Loucy (cell line): ENCODE measurements at regions not wholly inside any gene's neighbourhood (a gene's known extent, or its start where the extent isn't known, plus 50 kb on each side); places are given as distances from the start of the nearest gene placed in this dataset.

ENCODE experiments used
- H2AFZ ChIP-seq: fragments of 200-600 bp; sonication (generic); 2 replicates; pipeline ENCODE4 v1.6.0; 2016; ENCODE audit warnings: antibody characterized with exemption, mild to moderate bottlenecking, low read length, moderate library complexity
- H3F3A ChIP-seq: fragments of 200-600 bp; 2 replicates; pipeline ENCODE4 v1.6.0; 2016; ENCODE audit warnings: antibody characterized with exemption, low read depth, mild to moderate bottlenecking
- H3K27me3 ChIP-seq: fragments of 200-600 bp; sonication (generic); 2 replicates; pipeline ENCODE4 v1.6.1; 2014; ENCODE audit warnings: low read length, mild to moderate bottlenecking; ENCODE audit not compliant: insufficient read depth, poor library complexity, severe bottlenecking
- H3K36me3 ChIP-seq: fragments of 200-600 bp; sonication (generic); 2 replicates; pipeline ENCODE4 v1.6.1; 2016; ENCODE audit warnings: low read length; ENCODE audit not compliant: insufficient read depth
- H3K4me1 ChIP-seq: fragments of 200-600 bp; sonication (generic); 2 replicates; pipeline ENCODE4 v1.5.1; 2014; ENCODE audit warnings: low read length, mild to moderate bottlenecking; ENCODE audit not compliant: insufficient read depth, poor library complexity, severe bottlenecking
- H3K4me2 ChIP-seq: fragments of 200-600 bp; sonication (generic); 2 replicates; pipeline ENCODE4 v1.6.0; 2014; ENCODE audit warnings: antibody characterized with exemption, low read length, low read depth, mild to moderate bottlenecking; ENCODE audit not compliant: poor library complexity, severe bottlenecking
- H3K4me3 ChIP-seq: fragments of 200-600 bp; sonication (generic); 2 replicates; pipeline ENCODE4 v1.5.1; 2014; ENCODE audit warnings: low read length, mild to moderate bottlenecking, mixed read lengths; ENCODE audit not compliant: poor library complexity, severe bottlenecking
- H3K79me2 ChIP-seq: fragments of 200-600 bp; sonication (generic); 2 replicates; pipeline ENCODE4 v1.6.1; 2014; ENCODE audit warnings: low read length; ENCODE audit not compliant: insufficient read depth
- H3K9ac ChIP-seq: fragments of 200-600 bp; sonication (generic); 2 replicates; pipeline ENCODE4 v1.6.0; 2014; ENCODE audit warnings: mild to moderate bottlenecking, low read depth, low read length, moderate library complexity; ENCODE audit not compliant: poor library complexity, severe bottlenecking
- H3K9me2 ChIP-seq: fragments of 200-600 bp; sonication (generic); replicated peaks from 2 replicates; pipeline ENCODE4 v1.6.1; 2016; ENCODE audit warnings: low read depth, low read length, mixed read lengths
- H3K9me3 ChIP-seq: fragments of 200-600 bp; sonication (generic); 2 replicates; pipeline ENCODE4 v1.6.1; 2014; ENCODE audit warnings: mild to moderate bottlenecking, antibody characterized with exemption, low read length, low read depth; ENCODE audit not compliant: insufficient read depth
- H4K20me1 ChIP-seq: fragments of 200-600 bp; sonication (generic); 2 replicates; pipeline ENCODE4 v1.6.0; 2014; ENCODE audit warnings: antibody characterized with exemption, low read length, mild to moderate bottlenecking; ENCODE audit not compliant: insufficient read depth, poor library complexity, severe bottlenecking
- EZH2phosphoT487 ChIP-seq: fragments of 200-600 bp; IDR thresholded peaks from 2 replicates; pipeline ENCODE4 v1.6.1; 2018; ENCODE audit warnings: antibody characterized with exemption, mild to moderate bottlenecking, moderate library complexity, borderline replicate concordance
- TF ChIP-seq, protein P1 (sequence below): fragments of 200-600 bp; sonication (generic); conservative IDR thresholded peaks from 2 replicates; pipeline ENCODE4 v1.5.1; 2014; ENCODE audit warnings: mild to moderate bottlenecking, antibody characterized with exemption, low read length

GRCh38 chr18:66193938-66194337 is 410.0 kb downstream of the CDH19 start:
- no peaks in the 10 kb centered on the region for H3K9me2 ChIP-seq
- no peaks in the 10 kb centered on the region for H3F3A ChIP-seq
- no peak overlapping the region for H3K4me3 ChIP-seq
- no peaks in the 10 kb centered on the region for H4K20me1 ChIP-seq
- no peaks in the 10 kb centered on the region for H3K36me3 ChIP-seq
- no peak overlapping the region for H3K4me2 ChIP-seq
- TF ChIP-seq, protein P1, sequence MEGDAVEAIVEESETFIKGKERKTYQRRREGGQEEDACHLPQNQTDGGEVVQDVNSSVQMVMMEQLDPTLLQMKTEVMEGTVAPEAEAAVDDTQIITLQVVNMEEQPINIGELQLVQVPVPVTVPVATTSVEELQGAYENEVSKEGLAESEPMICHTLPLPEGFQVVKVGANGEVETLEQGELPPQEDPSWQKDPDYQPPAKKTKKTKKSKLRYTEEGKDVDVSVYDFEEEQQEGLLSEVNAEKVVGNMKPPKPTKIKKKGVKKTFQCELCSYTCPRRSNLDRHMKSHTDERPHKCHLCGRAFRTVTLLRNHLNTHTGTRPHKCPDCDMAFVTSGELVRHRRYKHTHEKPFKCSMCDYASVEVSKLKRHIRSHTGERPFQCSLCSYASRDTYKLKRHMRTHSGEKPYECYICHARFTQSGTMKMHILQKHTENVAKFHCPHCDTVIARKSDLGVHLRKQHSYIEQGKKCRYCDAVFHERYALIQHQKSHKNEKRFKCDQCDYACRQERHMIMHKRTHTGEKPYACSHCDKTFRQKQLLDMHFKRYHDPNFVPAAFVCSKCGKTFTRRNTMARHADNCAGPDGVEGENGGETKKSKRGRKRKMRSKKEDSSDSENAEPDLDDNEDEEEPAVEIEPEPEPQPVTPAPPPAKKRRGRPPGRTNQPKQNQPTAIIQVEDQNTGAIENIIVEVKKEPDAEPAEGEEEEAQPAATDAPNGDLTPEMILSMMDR = no peak
- TF ChIP-seq EZH2phosphoT487 = no peak
- no peaks in the 10 kb centered on the region for H3K4me1 ChIP-seq
- H3K9ac ChIP-seq = no peak overlapping the region
- no peaks in the 10 kb centered on the region for H3K79me2 ChIP-seq
- H3K9me3 ChIP-seq = no peaks in the 10 kb centered on the region
- no peaks in the 10 kb centered on the region for H3K27me3 ChIP-seq
- no peak overlapping the region for H2AFZ ChIP-seq

DNA sequence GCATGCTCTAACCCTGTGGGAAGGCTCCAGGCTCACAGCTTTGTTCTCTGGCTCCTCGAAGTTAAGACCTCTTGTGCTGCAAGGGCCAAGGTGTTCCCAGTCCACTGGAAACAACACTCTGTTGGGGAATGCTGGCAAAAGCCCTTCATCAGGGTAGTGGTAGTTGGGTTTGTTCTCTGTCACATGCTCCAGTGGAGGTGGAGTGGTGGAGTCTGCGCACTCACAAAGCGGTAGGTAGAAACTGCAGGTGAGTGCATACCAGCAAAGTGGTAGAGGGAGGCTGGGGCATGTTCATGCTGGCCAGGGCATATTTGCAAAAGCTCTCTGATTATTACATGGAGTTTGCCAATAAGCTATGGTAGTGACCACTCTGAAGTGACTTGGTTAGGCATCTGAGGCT is 410.5 kb downstream of the CDH19 start:
- Histone ChIP-seq H4K20me1 (no peaks in the 10 kb centered on the region), H3F3A (no peaks in the 10 kb centered on the region), H3K79me2 (no peaks in the 10 kb centered on the region), H3K4me3 (no peak overlapping the region), H3K4me2 (no peak overlapping the region), H3K9me2 (no peaks in the 10 kb centered on the region), H3K36me3 (no peaks in the 10 kb centered on the region), H3K9me3 (no peaks in the 10 kb centered on the region), H3K4me1 (no peaks in the 10 kb centered on the region), H2AFZ (no peak overlapping the region), H3K27me3 (no peaks in the 10 kb centered on the region), H3K9ac (no peak overlapping the region)
- TF ChIP-seq, protein P1 = no peak
- TF ChIP-seq EZH2phosphoT487 = no peak

DNA sequence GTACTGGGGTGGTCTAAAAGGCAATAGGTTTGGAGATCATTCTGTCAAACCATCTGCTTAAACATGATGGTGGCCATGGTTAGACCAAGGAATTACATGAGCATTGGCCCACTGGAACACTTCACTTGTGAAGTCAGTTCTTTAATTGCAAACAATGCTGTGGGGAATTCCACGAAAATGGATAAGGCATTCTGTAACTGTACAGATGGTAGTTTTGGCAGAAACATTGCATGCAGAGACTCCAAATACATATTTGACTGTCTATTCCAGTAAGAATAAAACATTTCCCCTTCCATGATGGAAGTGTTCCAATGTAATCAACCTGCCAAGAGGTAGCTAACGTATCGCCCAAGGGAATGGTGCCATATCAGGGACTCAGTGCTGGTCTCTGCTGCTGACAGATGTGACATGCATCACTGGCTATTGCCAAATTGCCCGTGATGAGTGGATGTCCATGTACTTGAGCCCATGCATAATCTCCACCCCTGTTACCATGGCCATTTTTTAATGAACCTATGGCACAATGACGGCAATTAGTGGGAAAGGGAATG is 417.9 kb downstream of the CDH7 start:
- H3K4me3 ChIP-seq = no peak overlapping the region
- H3K36me3 ChIP-seq = no peaks in the 10 kb centered on the region
- no peak for TF ChIP-seq EZH2phosphoT487
- TF ChIP-seq, protein P1 = no peak
- no peaks in the 10 kb centered on the region; the same call in 1 of the 2 replicates for H3K9me3 ChIP-seq
- no peaks in the 10 kb centered on the region for H3F3A ChIP-seq
- H2AFZ ChIP-seq = no peak overlapping the region
- no peak overlapping the region for H3K9ac ChIP-seq
- no peaks in the 10 kb centered on the region for H3K79me2 ChIP-seq
- H4K20me1 ChIP-seq = no peaks in the 10 kb centered on the region
- no peaks in the 10 kb centered on the region for H3K9me2 ChIP-seq
- H3K4me2 ChIP-seq = no peak overlapping the region
- H3K4me1 ChIP-seq = no peaks in the 10 kb centered on the region
- H3K27me3 ChIP-seq = no peaks in the 10 kb centered on the region
